MM.1S (cell line): ENCODE measurements at regions not wholly inside any gene's neighbourhood (a gene's known extent, or its start where the extent isn't known, plus 50 kb on each side); places are given as distances from the start of the nearest gene placed in this dataset.

Source experiments
- EZH2 ChIP-seq: fragments of 300-600 bp; sonication (generic); optimal IDR thresholded peaks from 2 replicates; pipeline ENCODE3; 2017; ENCODE audit warnings: low read depth, mild to moderate bottlenecking, antibody characterized with exemption, low read length, mixed read lengths
- EZH2phosphoT487 ChIP-seq: fragments of 300-600 bp; sonication (generic); IDR thresholded peaks from 2 replicates; pipeline ENCODE4 v1.6.1; 2018; ENCODE audit warnings: antibody characterized with exemption, low read length
- TF ChIP-seq, protein P1 (sequence below): fragments of 300-600 bp; sonication (generic); IDR thresholded peaks from 2 replicates; pipeline ENCODE4 v1.5.1; 2016; ENCODE audit warnings: antibody characterized with exemption, low read length, mixed read lengths

DNA sequence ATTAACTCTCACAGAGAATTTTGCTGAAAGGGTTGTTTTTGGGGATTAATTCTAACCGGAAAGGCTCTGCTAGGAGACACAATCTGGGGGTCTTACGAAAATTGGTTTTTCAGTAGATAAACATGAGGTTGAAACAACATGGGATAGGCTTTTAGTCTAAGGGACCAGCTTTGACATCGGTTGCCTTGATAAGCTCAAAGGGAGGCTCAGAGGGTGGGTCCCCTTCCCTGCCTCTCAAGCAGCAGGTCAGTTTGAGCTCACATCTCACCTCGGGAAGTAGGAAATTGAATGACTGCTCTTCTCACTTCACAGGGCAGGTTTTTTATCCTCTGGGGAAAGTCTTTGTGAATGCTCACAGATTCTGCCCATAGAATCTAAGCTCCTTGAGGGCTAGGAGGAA is 70.2 kb upstream of the KIRREL3 start:
- TF ChIP-seq, protein P1, sequence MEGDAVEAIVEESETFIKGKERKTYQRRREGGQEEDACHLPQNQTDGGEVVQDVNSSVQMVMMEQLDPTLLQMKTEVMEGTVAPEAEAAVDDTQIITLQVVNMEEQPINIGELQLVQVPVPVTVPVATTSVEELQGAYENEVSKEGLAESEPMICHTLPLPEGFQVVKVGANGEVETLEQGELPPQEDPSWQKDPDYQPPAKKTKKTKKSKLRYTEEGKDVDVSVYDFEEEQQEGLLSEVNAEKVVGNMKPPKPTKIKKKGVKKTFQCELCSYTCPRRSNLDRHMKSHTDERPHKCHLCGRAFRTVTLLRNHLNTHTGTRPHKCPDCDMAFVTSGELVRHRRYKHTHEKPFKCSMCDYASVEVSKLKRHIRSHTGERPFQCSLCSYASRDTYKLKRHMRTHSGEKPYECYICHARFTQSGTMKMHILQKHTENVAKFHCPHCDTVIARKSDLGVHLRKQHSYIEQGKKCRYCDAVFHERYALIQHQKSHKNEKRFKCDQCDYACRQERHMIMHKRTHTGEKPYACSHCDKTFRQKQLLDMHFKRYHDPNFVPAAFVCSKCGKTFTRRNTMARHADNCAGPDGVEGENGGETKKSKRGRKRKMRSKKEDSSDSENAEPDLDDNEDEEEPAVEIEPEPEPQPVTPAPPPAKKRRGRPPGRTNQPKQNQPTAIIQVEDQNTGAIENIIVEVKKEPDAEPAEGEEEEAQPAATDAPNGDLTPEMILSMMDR = no peak
- no peak for TF ChIP-seq EZH2
- TF ChIP-seq EZH2phosphoT487 = no peak
